Right ventricle myocardium superior (tissue), 1 donor: ENCODE measurements at regions not wholly inside any gene's neighbourhood (a gene's known extent, or its start where the extent isn't known, plus 50 kb on each side); places are given as distances from the start of the nearest gene placed in this dataset.

Experiments
- ATAC-seq: fragments of 200-7000 bp; cut with Tn5 transposase; one replicate; pipeline ENCODE4 v1.9.1; 2020; ENCODE audit warnings: mild to moderate bottlenecking; ENCODE audit not compliant: poor library complexity
- DNase-seq: peaks from one replicate; pipeline ENCODE4 v3.0.0-alpha.2; 2020
- intact Hi-C: fragments of 100-400 bp; cut with DNase I; formaldehyde crosslinking; loops from one replicate; pipeline ENCODE4 v1.11.2; 2022
- donor health status: DM: no; HTN: yes; CAD: no; lungs with severe emphysema.

GRCh38 chr14:83096092-83096491, 1562.4 kb upstream of the SEL1L start:
- ATAC-seq: no peak
- intact Hi-C loops: no loop called here

GRCh38 chr14:83101846-83102245, 1568.2 kb upstream of the SEL1L start:
- ATAC-seq: no peak
- intact Hi-C loops: no loop called here

More at GRCh38 chr14:83096092-83096491, 1562.4 kb upstream of the SEL1L start:
- DNase-seq: no peak

DNA sequence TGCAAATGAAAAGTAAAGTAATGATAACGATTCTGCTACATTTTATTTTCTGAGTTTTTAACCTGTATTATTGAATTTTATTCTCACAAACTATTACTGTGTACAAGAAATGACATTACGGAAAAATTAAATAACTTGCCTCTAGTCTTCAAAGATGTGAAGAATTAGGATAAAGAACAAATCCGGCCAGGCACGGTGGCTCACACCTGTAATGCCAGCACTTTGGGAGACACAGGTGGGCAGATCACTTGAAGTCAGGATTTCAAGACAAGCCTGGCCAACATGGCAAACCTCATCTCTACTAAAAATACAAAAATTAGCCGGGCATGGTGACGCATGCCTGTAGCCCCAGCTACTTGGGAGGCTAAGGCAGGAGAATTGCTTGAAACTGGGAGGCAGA, 1584.4 kb upstream of the SEL1L start:
- intact Hi-C loops: no loop called here
- ATAC-seq (no peak), DNase-seq (no peak)

More at GRCh38 chr14:83101846-83102245, 1568.2 kb upstream of the SEL1L start:
- DNase-seq: no peak

- ATAC-seq: no peak
Observed at GRCh38 chr14:83120187-83120586, 1586.5 kb upstream of the SEL1L start.

GRCh38 chr14:83126076-83126475, 1592.4 kb upstream of the SEL1L start:
- intact Hi-C loops: no loop called here
- ATAC-seq: no peak
- no peak for DNase-seq

More at GRCh38 chr14:83120187-83120586, 1586.5 kb upstream of the SEL1L start:
- intact Hi-C loops: no loop called here
- no peak for DNase-seq

DNA sequence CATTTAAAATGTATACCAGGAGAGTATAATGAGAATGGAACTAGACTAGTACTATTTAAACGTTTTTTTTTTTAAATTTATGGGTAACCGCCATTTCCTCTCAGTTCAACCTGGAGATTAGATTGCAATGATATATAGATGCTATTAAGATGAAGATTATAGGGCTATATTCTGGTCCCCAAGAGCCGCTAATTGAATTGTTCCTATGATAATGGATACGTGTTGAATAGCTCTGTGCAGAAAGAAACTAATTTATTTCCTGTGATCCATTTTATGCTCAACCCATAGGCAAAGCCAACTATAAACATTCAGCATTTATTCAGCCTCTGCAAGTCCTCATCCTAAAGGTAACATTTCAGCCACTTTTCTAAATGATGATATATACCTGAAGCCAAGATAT, 1595.1 kb upstream of the SEL1L start:
- no peak for ATAC-seq
- intact Hi-C loops: no loop called here
- DNase-seq: no peak

DNA sequence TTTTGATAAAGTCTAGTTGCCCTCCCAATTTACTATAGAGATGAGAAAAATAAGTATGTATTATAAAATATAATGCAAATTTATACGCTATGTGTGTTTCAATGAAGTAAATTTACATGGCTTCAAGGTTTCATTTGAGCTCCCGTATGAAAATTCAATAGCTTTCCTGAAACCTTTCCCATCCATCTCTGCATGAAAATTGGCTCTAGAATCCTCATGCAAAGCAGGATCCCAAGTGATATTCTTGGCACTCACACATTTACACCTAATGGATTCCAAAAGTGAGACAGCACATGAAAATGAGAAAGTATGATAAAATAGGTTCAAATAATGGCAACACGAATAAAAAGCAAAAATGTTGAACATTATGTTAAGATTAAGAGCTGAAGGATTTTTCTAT, 1595.8 kb upstream of the SEL1L start:
- ATAC-seq (no peak), DNase-seq (no peak)
- intact Hi-C loops: no loop called here

GRCh38 chr14:83133981-83134645, 1600.5 kb upstream of the SEL1L start:
- no peak for ATAC-seq
- intact Hi-C loops: no loop called here

DNA sequence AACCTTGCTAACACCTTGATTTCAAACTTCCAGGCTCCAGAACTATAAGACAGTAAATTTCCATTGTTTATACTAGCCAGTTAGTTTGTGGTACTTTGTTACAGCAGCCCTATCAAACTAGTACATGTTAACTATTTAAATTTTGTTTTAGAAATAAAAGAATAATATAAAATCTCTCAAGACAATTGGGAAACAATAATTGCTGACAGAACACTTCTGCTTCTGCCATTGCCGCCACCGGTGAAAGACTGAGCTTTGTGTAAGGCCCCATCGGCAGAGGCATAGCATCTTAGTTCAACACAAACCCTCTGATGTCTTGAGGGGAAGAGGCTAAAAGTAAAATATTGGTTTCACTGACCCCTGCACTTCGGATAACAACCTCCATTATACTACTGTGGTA, 1607.1 kb upstream of the SEL1L start:
- intact Hi-C loops: no loop called here
- DNase-seq (no peak), ATAC-seq (no peak)

More at GRCh38 chr14:83133981-83134645, 1600.5 kb upstream of the SEL1L start:
- no peak for DNase-seq

DNA sequence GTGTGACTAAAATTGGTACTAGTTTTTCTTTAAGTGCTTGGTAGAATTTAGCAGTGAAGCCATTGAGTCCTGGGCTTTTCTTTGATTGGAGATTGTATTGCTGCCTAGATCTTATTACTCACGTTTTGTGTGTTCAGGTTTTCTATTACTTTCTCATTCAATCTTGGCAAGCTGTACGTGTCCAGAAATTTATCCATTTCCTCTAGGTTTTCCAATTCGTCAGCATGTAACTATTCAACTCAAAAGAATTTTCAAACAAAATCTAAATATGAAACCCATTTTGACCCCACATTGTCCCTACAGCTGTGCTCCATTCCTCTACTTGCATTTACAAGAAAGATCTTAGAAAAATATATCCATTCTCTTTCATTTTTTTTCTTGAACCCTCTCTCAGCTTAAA, 1613.4 kb upstream of the SEL1L start:
- ATAC-seq: no peak

DNA sequence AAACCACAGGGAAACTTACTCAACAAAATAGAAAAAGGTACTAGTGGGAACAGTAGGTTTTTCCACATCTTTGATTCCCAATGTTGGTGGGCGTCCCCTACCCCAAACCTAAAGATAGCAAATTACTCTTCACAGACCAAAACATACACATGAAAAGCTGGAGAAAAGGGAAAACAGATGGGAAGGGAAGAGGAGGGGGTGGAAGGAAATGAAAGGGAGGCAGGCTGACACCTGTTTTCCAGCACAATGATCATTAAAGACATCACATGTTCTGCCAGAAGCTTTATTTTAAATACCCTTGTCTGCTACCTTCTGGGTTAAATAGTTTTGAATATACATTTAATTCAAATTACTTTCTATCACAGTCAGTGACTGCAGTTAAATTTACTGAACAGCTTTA, 1617.9 kb upstream of the SEL1L start:
- DNase-seq (no peak), ATAC-seq (no peak)
- intact Hi-C loops: no loop called here

More for the DNA sequence above, 1613.4 kb upstream of the SEL1L start:
- intact Hi-C loops: no loop called here
- no peak for DNase-seq

GRCh38 chr14:83153081-83153480, 1619.4 kb upstream of the SEL1L start:
- intact Hi-C loops: no loop called here
- ATAC-seq (no peak), DNase-seq (no peak)

DNA sequence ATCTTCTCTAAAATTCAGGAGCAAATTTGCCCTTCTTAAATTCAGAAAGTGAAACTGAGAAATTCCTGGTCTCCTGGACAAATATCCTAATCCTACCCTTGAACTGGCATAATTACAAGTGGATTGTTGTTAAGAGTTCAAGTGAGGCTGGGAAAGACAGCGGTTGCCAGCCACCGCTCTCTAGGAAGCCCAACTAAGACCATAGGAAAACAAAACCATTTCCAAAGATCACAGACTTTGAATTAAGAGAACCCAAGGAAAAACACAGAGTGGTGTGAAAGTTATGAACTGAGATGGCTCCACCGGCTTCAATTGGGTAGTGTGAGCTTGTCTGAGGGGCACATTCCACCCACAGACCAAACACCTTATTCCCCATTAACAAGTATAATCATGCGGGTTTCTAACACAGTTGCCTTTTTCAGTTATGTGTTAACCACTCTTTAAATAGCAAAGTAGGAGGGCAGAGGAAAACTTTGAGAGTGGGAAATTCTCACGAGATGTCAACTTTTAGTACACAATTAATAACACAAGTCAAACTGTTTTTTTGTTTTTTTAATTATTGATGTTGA, 1628.8 kb upstream of the SEL1L start:
- ATAC-seq (no peak), DNase-seq (no peak)
- intact Hi-C loops: no loop called here

- intact Hi-C loops: no loop called here
- ATAC-seq: no peak
- no peak for DNase-seq
Observed at GRCh38 chr14:83163016-83163415, 1629.4 kb upstream of the SEL1L start.

DNA sequence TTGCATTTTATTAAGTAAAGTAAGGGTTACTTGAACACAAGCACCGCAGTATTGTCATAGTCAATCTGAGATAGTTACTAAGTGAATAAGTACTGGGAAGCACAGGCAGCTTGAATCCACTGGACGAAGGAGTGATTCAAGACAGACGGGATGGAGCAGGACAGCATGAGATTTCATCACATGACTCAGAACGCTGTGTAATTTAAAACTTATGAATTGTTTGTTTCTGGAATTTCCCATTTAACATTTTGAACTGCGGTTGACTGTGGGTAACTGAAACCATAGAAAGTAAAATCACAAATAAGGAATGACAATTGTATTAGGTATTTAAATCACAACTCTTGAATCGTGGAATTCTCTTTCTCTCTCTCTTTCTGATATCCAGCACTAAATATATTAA, 1630.4 kb upstream of the SEL1L start:
- DNase-seq (no peak), ATAC-seq (peak; percentile 74)
- intact Hi-C loops: no loop called here

DNA sequence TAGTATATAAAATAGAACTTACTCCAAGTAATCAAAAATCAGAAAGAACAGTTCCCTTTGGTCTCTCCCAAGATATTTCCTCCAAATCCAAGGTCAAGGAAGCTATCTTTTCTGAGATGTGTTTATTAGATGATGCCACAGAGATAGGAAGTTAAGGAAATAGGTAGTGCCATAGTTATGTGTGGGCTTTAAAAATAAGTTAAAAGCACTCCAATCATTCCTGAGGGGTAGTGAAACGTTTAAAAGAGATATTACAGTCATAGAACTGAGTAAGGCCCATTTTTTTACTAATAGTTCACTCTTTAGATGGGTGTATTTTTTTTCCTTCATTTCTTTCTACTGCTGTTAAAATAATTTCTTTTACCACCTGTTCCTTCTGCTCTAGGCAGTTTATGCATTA, 1630.9 kb upstream of the SEL1L start:
- intact Hi-C loops: no loop called here
- ATAC-seq (no peak), DNase-seq (no peak)

- intact Hi-C loops: no loop called here
- ATAC-seq (no peak), DNase-seq (no peak)
Observed at GRCh38 chr14:83170165-83170564, 1636.5 kb upstream of the SEL1L start.

- intact Hi-C loops: no loop called here
- ATAC-seq (no peak), DNase-seq (no peak)
Observed at GRCh38 chr14:83171761-83172160, 1638.1 kb upstream of the SEL1L start.

DNA sequence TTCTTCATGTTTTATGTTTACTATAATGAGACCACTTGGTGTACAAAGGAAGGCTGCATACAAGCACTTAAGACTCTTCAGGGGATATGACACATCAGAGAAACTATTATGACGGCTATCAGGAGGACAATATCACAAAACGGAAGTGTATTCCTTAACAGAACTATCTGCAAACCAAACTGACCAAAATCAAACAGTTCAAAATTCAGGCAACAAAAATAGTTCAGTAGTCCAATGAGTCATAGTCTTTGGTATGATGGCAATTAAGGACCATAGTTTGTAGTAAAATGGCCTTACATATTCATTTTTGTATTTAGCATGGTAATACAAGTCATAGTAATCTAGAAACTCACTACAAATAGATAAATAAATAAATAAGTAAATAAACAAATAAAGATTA, 1638.7 kb upstream of the SEL1L start:
- ATAC-seq (no peak), DNase-seq (no peak)
- intact Hi-C loops: no loop called here

DNA sequence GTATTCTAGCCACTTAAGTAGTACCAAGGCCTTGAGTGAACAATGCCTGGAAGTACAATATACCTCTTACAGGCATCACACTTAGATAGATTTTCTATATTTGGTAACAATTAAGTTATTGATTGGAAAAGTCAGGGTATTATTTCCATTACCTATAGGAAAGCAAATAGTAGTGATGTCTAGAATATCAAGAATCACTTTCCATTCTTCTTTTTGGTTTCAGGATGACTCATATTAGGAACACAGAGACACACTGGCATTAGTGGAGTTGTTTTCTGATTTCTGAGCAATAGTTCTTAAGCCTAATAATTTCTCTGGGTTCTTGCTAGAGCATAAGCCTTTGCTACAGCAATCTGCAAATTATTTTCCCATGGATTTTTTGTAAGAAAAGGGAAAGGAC, 1640.0 kb upstream of the SEL1L start:
- DNase-seq (no peak), ATAC-seq (no peak)
- intact Hi-C loops: no loop called here

GRCh38 chr14:83184531-83184930, 1650.9 kb upstream of the SEL1L start:
- no peak for DNase-seq
- intact Hi-C loops: no loop called here
- no peak for ATAC-seq
